Astrocyte (in vitro differentiated cells and primary cell): ENCODE measurements at regions not wholly inside any gene's neighbourhood (a gene's known extent, or its start where the extent isn't known, plus 50 kb on each side); places are given as distances from the start of the nearest gene placed in this dataset.

Experiments used
- EZH2 ChIP-seq: IDR thresholded peaks from 2 replicates; pipeline ENCODE4 v1.6.1; 2012; ENCODE audit warnings: mild to moderate bottlenecking, low read length, inconsistent platforms; ENCODE audit not compliant: insufficient read depth
- TF ChIP-seq, protein P1 (sequence below): IDR thresholded peaks from 2 replicates; pipeline ENCODE4 v1.5.1; 2011; ENCODE audit warnings: low read depth, mild to moderate bottlenecking, inconsistent platforms, low read length, moderate library complexity; ENCODE audit not compliant: insufficient read depth

- TF ChIP-seq, protein P1, sequence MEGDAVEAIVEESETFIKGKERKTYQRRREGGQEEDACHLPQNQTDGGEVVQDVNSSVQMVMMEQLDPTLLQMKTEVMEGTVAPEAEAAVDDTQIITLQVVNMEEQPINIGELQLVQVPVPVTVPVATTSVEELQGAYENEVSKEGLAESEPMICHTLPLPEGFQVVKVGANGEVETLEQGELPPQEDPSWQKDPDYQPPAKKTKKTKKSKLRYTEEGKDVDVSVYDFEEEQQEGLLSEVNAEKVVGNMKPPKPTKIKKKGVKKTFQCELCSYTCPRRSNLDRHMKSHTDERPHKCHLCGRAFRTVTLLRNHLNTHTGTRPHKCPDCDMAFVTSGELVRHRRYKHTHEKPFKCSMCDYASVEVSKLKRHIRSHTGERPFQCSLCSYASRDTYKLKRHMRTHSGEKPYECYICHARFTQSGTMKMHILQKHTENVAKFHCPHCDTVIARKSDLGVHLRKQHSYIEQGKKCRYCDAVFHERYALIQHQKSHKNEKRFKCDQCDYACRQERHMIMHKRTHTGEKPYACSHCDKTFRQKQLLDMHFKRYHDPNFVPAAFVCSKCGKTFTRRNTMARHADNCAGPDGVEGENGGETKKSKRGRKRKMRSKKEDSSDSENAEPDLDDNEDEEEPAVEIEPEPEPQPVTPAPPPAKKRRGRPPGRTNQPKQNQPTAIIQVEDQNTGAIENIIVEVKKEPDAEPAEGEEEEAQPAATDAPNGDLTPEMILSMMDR, result no peak
- TF ChIP-seq EZH2, result no peak
These were observed 189.6 kb upstream of the TMEM132C start for GRCh38 chr12:128077211-128077916.
